ENCODE measurements at regions not wholly inside any gene's neighbourhood (a gene's known extent, or its start where the extent isn't known, plus 50 kb on each side); places are given as distances from the start of the nearest gene placed in this dataset.

- Mint-ChIP-seq H3K9me3 (ENCODE audit: unreplicated experiment) (no peaks in the 10 kb centered on the region), H3K4me3 (ENCODE audit: unreplicated experiment) (no peak overlapping the region), H3K4me1 (ENCODE audit: low read depth, unreplicated experiment) (no peaks in the 10 kb centered on the region), H3K27me3 (ENCODE audit: unreplicated experiment) (no peaks in the 10 kb centered on the region), H3K27ac (ENCODE audit: unreplicated experiment) (no peak overlapping the region), H3K36me3 (ENCODE audit: unreplicated experiment) (peaks cover 4% of the 10 kb centered on the region)
- DNase-seq = no peak
- TF ChIP-seq, protein P1, sequence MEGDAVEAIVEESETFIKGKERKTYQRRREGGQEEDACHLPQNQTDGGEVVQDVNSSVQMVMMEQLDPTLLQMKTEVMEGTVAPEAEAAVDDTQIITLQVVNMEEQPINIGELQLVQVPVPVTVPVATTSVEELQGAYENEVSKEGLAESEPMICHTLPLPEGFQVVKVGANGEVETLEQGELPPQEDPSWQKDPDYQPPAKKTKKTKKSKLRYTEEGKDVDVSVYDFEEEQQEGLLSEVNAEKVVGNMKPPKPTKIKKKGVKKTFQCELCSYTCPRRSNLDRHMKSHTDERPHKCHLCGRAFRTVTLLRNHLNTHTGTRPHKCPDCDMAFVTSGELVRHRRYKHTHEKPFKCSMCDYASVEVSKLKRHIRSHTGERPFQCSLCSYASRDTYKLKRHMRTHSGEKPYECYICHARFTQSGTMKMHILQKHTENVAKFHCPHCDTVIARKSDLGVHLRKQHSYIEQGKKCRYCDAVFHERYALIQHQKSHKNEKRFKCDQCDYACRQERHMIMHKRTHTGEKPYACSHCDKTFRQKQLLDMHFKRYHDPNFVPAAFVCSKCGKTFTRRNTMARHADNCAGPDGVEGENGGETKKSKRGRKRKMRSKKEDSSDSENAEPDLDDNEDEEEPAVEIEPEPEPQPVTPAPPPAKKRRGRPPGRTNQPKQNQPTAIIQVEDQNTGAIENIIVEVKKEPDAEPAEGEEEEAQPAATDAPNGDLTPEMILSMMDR (IDR thresholded peaks at IDR 0.05; ENCODE audit: partially characterized antibody, unreplicated experiment) = no peak
Observed at GRCh38 chr10:10891124-10892082, 126.3 kb upstream of the CELF2 start.

DNA sequence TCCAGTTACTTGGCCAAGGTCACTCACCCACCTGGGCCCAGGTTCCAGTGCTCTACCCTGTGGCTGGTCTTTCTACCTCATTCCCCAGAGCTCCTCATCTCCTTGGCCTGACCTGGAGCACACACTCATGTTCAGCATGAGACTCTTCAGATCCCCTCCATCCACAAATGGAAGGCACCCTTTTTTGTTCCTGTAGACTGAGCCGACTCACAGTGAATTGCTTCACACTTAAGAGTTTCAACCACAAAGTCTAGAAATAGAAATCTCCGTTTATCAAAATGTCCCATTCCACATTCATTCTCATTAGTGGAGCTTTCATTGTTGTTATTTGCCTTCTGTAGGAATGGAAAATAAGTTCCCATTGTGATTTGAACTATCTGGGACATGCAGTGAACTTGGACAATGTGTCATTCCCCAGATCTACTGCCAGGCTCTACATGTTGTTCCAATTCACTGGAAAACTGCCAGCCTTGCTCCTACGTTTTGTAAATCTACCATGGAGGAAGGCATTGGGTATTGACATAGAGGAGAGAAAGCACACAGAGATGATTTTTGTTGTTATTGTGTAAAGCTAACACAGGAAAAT lies 125.3 kb upstream of the CELF2 start:
- DNase-seq = no peak
- Mint-ChIP-seq H3K27me3 (ENCODE audit: unreplicated experiment) (no peaks in the 10 kb centered on the region), H3K27ac (ENCODE audit: unreplicated experiment) (no peak overlapping the region), H3K4me3 (ENCODE audit: unreplicated experiment) (no peak overlapping the region), H3K36me3 (ENCODE audit: unreplicated experiment) (peaks cover 4% of the 10 kb centered on the region), H3K9me3 (ENCODE audit: unreplicated experiment) (no peaks in the 10 kb centered on the region), H3K4me1 (ENCODE audit: low read depth, unreplicated experiment) (no peaks in the 10 kb centered on the region)
- TF ChIP-seq, protein P1 (IDR thresholded peaks at IDR 0.05; ENCODE audit: partially characterized antibody, unreplicated experiment) = no peak

- H3K4me3 Mint-ChIP-seq (ENCODE audit: unreplicated experiment) = no peak overlapping the region
Observed at GRCh38 chr10:10897400-10897799, 120.3 kb upstream of the CELF2 start.

DNA sequence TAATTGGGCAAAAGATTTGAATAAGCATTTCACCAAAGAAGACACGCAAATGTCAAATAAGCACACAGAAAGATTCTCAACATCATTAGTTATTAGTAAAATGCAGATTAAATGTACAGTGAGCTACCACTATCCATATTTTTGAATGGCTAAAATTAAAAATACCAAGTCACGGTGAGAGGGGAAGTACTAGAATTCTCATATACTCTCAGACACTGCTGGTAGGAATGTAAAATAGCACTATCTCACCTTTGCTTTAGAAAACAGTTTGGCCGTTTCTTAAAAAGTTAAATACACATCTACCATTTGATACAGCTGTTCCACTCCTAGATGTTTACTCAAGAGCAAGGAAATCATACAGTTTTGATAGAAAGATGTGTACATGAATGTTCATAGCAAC lies 115.8 kb upstream of the CELF2 start:
- TF ChIP-seq, protein P1 (IDR thresholded peaks at IDR 0.05; ENCODE audit: partially characterized antibody, unreplicated experiment) = no peak
- H3K27ac Mint-ChIP-seq (ENCODE audit: unreplicated experiment) = no peak overlapping the region
- no peaks in the 10 kb centered on the region for H3K36me3 Mint-ChIP-seq (ENCODE audit: unreplicated experiment)
- H3K4me1 Mint-ChIP-seq (ENCODE audit: low read depth, unreplicated experiment) = no peaks in the 10 kb centered on the region
- H3K4me3 Mint-ChIP-seq (ENCODE audit: unreplicated experiment) = no peak overlapping the region
- no peaks in the 10 kb centered on the region for H3K27me3 Mint-ChIP-seq (ENCODE audit: unreplicated experiment)
- H3K9me3 Mint-ChIP-seq (ENCODE audit: unreplicated experiment) = no peaks in the 10 kb centered on the region
- no peak for DNase-seq

More at GRCh38 chr10:10897400-10897799, 120.3 kb upstream of the CELF2 start:
- no peaks in the 10 kb centered on the region for H3K27me3 Mint-ChIP-seq (ENCODE audit: unreplicated experiment)
- TF ChIP-seq, protein P1 (IDR thresholded peaks at IDR 0.05; ENCODE audit: partially characterized antibody, unreplicated experiment) = no peak
- no peak for DNase-seq
- H3K36me3 Mint-ChIP-seq (ENCODE audit: unreplicated experiment) = peaks cover 4% of the 10 kb centered on the region
- H3K4me1 Mint-ChIP-seq (ENCODE audit: low read depth, unreplicated experiment) = no peaks in the 10 kb centered on the region
- no peaks in the 10 kb centered on the region for H3K9me3 Mint-ChIP-seq (ENCODE audit: unreplicated experiment)
- H3K27ac Mint-ChIP-seq (ENCODE audit: unreplicated experiment) = no peak overlapping the region

- Mint-ChIP-seq H3K9me3 (ENCODE audit: unreplicated experiment) (no peaks in the 10 kb centered on the region), H3K4me3 (ENCODE audit: unreplicated experiment) (no peak overlapping the region)
Observed at GRCh38 chr10:10902951-10903350, 114.7 kb upstream of the CELF2 start.

More at GRCh38 chr10:10902951-10903350, 114.7 kb upstream of the CELF2 start:
- DNase-seq = no peak
- Mint-ChIP-seq H3K4me1 (ENCODE audit: low read depth, unreplicated experiment) (no peaks in the 10 kb centered on the region), H3K27me3 (ENCODE audit: unreplicated experiment) (no peaks in the 10 kb centered on the region), H3K36me3 (ENCODE audit: unreplicated experiment) (no peaks in the 10 kb centered on the region), H3K27ac (ENCODE audit: unreplicated experiment) (no peak overlapping the region)
- TF ChIP-seq, protein P1 (IDR thresholded peaks at IDR 0.05; ENCODE audit: partially characterized antibody, unreplicated experiment) = no peak
